ENCODE measurements at regions not wholly inside any gene's neighbourhood (a gene's known extent, or its start where the extent isn't known, plus 50 kb on each side); places are given as distances from the start of the nearest gene placed in this dataset.

GRCh38 chr13:69283837-69284236 is 823.8 kb upstream of the ATXN8OS start:
- H3K27me3 Mint-ChIP-seq (ENCODE audit: low read depth, poor library complexity), result no peaks in the 10 kb centered on the region
- H3K27ac Mint-ChIP-seq, result no peak overlapping the region
- H3K9me3 Mint-ChIP-seq, result peaks cover 8% of the 10 kb centered on the region
- H3K4me1 Mint-ChIP-seq, result no peaks in the 10 kb centered on the region
- no peak overlapping the region for H3K4me3 Mint-ChIP-seq
- TF ChIP-seq CTCF (IDR thresholded peaks at IDR 0.05), result no peak
- DNase-seq, result no peak
- no peaks in the 10 kb centered on the region for H3K36me3 Mint-ChIP-seq (ENCODE audit: low read depth)

GRCh38 chr13:69283301-69283700 is 824.3 kb upstream of the ATXN8OS start:
- no peak for DNase-seq
- Mint-ChIP-seq H3K27me3 (ENCODE audit: low read depth, poor library complexity) (no peaks in the 10 kb centered on the region), H3K4me1 (no peaks in the 10 kb centered on the region), H3K9me3 (peaks cover 8% of the 10 kb centered on the region), H3K36me3 (ENCODE audit: low read depth) (no peaks in the 10 kb centered on the region), H3K27ac (no peak overlapping the region), H3K4me3 (no peak overlapping the region)
- no peak for TF ChIP-seq CTCF (IDR thresholded peaks at IDR 0.05)

- Mint-ChIP-seq H3K9me3 (no peaks in the 10 kb centered on the region), H3K27me3 (ENCODE audit: low read depth, poor library complexity) (no peaks in the 10 kb centered on the region), H3K27ac (no peak overlapping the region), H3K36me3 (ENCODE audit: low read depth) (no peaks in the 10 kb centered on the region), H3K4me1 (no peaks in the 10 kb centered on the region), H3K4me3 (no peak overlapping the region)
- no peak for DNase-seq
- no peak for TF ChIP-seq CTCF (IDR thresholded peaks at IDR 0.05)
Observed at GRCh38 chr13:69280399-69280798, 827.2 kb upstream of the ATXN8OS start.

GRCh38 chr13:69279213-69279612 is 828.4 kb upstream of the ATXN8OS start:
- DNase-seq, result no peak
- no peak overlapping the region for H3K27ac Mint-ChIP-seq
- no peak for TF ChIP-seq CTCF (IDR thresholded peaks at IDR 0.05)
- no peaks in the 10 kb centered on the region for H3K9me3 Mint-ChIP-seq
- no peaks in the 10 kb centered on the region for H3K36me3 Mint-ChIP-seq (ENCODE audit: low read depth)
- H3K4me3 Mint-ChIP-seq, result no peak overlapping the region
- H3K4me1 Mint-ChIP-seq, result no peaks in the 10 kb centered on the region
- H3K27me3 Mint-ChIP-seq (ENCODE audit: low read depth, poor library complexity), result no peaks in the 10 kb centered on the region

- H3K27me3 Mint-ChIP-seq (ENCODE audit: low read depth, poor library complexity), result no peaks in the 10 kb centered on the region
- no peak for TF ChIP-seq CTCF (IDR thresholded peaks at IDR 0.05)
- no peak overlapping the region for H3K4me3 Mint-ChIP-seq
- H3K9me3 Mint-ChIP-seq, result no peaks in the 10 kb centered on the region
- H3K36me3 Mint-ChIP-seq (ENCODE audit: low read depth), result no peaks in the 10 kb centered on the region
- H3K4me1 Mint-ChIP-seq, result no peaks in the 10 kb centered on the region
- DNase-seq, result no peak
- no peak overlapping the region for H3K27ac Mint-ChIP-seq
Observed at GRCh38 chr13:69274231-69274630, 833.4 kb upstream of the ATXN8OS start.

GRCh38 chr13:69264362-69265334 is 843.0 kb upstream of the ATXN8OS start:
- TF ChIP-seq CTCF (IDR thresholded peaks at IDR 0.05), result no peak
- Mint-ChIP-seq H3K27ac (no peak overlapping the region), H3K4me3 (no peak overlapping the region), H3K4me1 (no peaks in the 10 kb centered on the region), H3K9me3 (peaks cover 13% of the 10 kb centered on the region), H3K36me3 (ENCODE audit: low read depth) (no peaks in the 10 kb centered on the region), H3K27me3 (ENCODE audit: low read depth, poor library complexity) (no peaks in the 10 kb centered on the region)
- no peak for DNase-seq

All from nephron progenitor cell (in vitro differentiated cells).